Activated naive CD8-positive, alpha-beta T cell treated with anti-CD3 and anti-CD28 coated beads, Interleukin-2, amount 50 U/mL, for 24 hours (primary cell): ENCODE measurements at regions not wholly inside any gene's neighbourhood (a gene's known extent, or its start where the extent isn't known, plus 50 kb on each side); places are given as distances from the start of the nearest gene placed in this dataset.

Experiments
- ATAC-seq: fragments of 150-1000 bp; cut with Tn5 transposase; one replicate; pipeline ENCODE4 v1.10.0; 2021
- DNase-seq: peaks from one replicate; pipeline ENCODE4 v3.0.0; 2021
- H3K27ac Mint-ChIP-seq: one replicate; pipeline ENCODE4 v1.8.0; 2021; ENCODE audit warnings: mild to moderate bottlenecking, mixed read lengths
- H3K27me3 Mint-ChIP-seq: one replicate; pipeline ENCODE4 v1.8.0; 2021; ENCODE audit warnings: mixed read lengths
- H3K36me3 Mint-ChIP-seq: one replicate; pipeline ENCODE4 v1.8.0; 2021; ENCODE audit warnings: low read depth, mixed read lengths
- H3K4me1 Mint-ChIP-seq: one replicate; pipeline ENCODE4 v1.8.0; 2021; ENCODE audit warnings: mixed read lengths
- H3K4me3 Mint-ChIP-seq: one replicate; pipeline ENCODE4 v1.8.0; 2021; ENCODE audit warnings: mild to moderate bottlenecking, moderate library complexity, mixed read lengths
- H3K9me3 Mint-ChIP-seq: one replicate; pipeline ENCODE4 v1.8.0; 2021; ENCODE audit warnings: mixed read lengths

DNA sequence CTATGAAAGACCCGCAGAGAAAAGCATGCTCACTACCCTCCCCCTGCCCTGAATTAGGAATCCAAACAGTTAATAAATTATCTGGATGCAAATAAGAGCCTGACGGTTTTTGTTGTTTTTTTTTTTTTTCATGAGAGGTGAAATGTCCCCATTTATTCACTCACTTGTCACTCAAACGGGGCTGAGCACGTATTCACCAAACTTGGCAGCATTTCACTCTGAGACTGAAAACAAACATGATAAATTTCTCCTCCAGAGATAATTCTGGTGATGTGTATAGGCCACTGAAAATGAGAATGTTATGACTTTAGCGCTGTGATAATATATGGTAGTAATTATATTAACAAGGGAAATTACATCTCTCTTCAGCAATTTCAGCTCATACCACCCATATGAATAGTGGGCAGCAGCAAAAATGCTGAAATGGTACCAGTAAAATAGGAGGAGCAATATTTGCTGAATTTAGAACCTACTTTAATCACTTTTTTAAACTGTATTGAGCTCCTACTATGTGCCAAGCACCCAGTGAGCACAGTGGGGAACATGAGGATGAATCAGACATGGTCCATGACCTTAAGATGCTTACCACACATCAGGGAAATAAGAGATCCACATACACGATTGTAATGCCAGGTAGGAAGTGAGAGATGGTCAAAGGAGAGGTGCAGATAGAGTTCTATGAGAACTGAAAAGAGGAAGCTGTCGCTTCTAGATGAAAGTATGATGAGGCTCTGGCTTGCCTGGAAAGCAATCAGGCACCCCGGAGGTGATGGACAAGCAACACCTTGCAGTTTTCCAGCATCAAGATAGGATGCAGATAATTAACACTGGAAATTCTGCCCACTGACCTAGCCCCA lies 286.5 kb upstream of the TMPO start:
- no peak overlapping the region for H3K4me3 Mint-ChIP-seq
- H3K27me3 Mint-ChIP-seq: no peaks in the 10 kb centered on the region
- no peaks in the 10 kb centered on the region for H3K36me3 Mint-ChIP-seq
- no peaks in the 10 kb centered on the region for H3K9me3 Mint-ChIP-seq
- ATAC-seq (no peak), DNase-seq (no peak)
- no peaks in the 10 kb centered on the region for H3K4me1 Mint-ChIP-seq
- no peak overlapping the region for H3K27ac Mint-ChIP-seq

DNA sequence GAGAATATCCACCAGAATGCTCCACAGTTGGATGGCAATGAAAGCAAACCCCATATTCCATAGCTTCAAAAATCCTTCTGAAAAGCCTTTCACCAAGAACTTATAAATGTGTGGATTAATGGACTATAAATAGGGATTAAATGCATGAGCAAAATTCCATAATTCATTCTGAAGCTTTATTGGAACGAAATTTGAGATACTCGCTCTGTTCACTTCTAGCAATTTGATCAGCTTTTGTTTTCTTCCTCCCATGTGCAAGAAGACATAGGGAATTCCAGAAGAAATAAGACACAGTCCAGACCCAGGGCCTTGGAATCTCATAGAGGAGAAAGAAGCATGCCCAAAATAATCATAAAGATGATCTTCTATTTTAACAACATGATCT lies 285.9 kb upstream of the TMPO start:
- no peak overlapping the region for H3K27ac Mint-ChIP-seq
- no peaks in the 10 kb centered on the region for H3K36me3 Mint-ChIP-seq
- H3K27me3 Mint-ChIP-seq: no peaks in the 10 kb centered on the region
- DNase-seq (no peak), ATAC-seq (no peak)
- H3K4me1 Mint-ChIP-seq: no peaks in the 10 kb centered on the region
- no peaks in the 10 kb centered on the region for H3K9me3 Mint-ChIP-seq
- H3K4me3 Mint-ChIP-seq: no peak overlapping the region

DNA sequence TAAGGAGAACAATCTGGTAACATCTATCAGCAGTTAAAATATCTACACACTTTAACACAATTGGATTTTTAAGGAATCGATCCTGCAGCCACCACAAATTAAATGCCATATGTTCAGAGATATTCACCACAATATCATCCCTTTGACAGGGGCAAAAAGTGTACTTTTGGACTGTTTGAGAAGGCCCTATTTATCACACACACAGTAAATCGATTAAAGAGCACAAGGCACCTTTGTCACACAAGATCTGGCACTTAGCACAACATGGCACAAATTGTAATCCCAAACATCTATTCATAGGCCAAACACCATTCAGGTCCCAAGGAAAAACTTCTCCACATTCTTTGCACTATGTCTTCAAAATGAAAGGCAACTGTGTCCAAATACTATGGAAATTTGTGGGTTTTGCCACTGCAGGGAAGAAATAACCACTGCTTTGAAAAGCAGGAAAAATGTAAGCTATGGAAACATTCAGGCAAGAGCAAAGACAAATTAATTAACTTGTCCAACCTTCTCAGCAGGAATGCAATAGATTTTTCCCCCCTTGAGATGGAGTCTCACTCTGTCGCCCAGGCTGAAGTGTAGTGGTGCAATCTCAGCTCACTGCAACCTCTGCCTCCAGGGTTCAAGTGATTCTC lies 282.5 kb upstream of the TMPO start:
- Mint-ChIP-seq H3K27ac (no peak overlapping the region), H3K9me3 (peaks cover 5% of the 10 kb centered on the region), H3K4me1 (no peaks in the 10 kb centered on the region), H3K27me3 (no peaks in the 10 kb centered on the region), H3K36me3 (no peaks in the 10 kb centered on the region), H3K4me3 (no peak overlapping the region)
- DNase-seq (no peak), ATAC-seq (no peak)

DNA sequence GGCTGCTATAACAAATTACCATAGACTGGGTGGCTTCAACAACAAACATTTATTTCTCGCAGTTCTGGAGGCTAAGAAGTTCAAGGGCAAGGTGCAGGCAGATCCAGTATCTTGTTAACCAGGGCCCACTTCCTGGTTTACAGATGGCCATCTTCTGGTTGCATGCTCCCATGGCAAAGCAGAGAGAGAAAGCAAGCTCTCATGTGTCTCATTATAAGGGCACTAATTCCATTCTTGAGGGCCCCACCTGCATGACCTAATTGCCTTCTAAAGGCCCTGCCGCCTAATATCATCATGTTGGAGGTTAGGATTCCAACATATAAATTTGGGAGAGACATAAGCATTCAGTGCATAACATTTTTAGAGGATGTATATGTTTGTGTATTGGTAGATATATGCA lies 280.1 kb upstream of the TMPO start:
- Mint-ChIP-seq H3K4me1 (no peaks in the 10 kb centered on the region), H3K27ac (no peak overlapping the region), H3K27me3 (no peaks in the 10 kb centered on the region), H3K9me3 (peaks cover 5% of the 10 kb centered on the region), H3K36me3 (no peaks in the 10 kb centered on the region), H3K4me3 (no peak overlapping the region)
- ATAC-seq (no peak), DNase-seq (no peak)

DNA sequence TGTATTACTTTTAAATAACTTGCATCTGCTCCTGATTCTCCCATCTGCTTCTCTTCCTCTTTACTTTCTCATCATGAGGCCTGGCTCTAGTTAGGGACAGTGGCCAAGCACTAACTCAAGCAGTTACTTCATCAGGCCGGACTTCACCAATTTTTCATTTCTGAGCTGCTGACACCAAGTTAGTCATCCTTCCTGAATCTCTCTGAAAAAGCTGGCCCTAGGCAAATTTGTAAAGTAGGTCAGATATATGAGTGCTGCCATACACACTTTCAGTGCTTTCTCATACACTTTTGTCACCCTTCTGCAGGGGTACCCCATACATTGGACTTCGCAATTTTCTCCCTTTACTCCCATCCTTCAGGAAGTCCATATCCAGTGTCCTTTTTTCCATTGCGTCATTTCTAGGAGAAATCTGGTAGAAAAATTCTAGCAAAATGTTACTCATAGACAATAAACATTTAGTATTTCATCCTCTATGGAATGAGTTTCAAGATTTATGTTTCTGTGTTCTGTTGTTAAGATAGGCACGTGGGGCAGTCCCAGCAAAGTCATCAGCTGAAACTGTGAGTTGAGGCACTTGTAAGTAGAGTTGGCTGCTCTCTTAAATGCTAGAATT lies 276.8 kb upstream of the TMPO start:
- H3K36me3 Mint-ChIP-seq: no peaks in the 10 kb centered on the region
- H3K9me3 Mint-ChIP-seq: peaks cover 5% of the 10 kb centered on the region
- H3K4me1 Mint-ChIP-seq: no peaks in the 10 kb centered on the region
- no peaks in the 10 kb centered on the region for H3K27me3 Mint-ChIP-seq
- ATAC-seq (no peak), DNase-seq (no peak)
- no peak overlapping the region for H3K27ac Mint-ChIP-seq
- H3K4me3 Mint-ChIP-seq: no peak overlapping the region

DNA sequence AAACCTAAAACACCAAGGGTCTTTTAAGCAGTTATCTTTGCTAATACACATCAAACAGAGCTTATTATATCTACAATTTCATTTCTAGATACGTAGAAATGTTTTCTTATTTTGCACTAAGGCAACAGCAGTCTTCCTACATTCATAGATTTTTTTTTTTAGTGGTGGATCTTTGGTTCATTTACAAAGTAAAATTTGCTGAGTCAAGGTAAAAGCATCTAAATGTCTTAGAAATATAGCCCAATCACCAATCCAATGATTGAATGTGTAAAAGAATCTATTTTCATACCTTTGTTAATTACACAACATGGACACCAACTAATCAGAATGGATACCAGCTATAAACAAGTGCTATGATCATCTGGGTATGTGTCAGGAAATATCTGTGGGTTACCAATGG lies 272.2 kb upstream of the TMPO start:
- no peak for DNase-seq

DNA sequence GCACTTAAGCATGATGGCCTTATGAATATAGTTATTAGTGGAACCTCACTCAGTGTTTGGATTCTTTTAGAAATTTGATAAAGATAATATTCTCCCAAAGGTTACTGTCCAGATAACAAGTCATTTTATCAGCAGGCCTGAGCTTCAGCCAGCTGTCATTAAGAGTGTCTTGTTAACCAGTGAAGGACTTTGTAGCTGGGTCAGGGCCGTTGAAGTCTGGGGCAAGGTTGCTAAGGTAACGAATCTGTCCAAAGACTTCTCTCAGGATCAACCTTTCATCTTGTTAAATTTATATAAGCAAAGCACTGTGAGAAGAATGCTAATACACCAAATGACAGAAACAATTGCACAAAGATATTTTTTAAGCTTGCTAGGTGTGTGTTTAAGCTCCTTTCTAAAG lies 271.3 kb upstream of the TMPO start:
- H3K27ac Mint-ChIP-seq: no peak overlapping the region
- no peaks in the 10 kb centered on the region for H3K9me3 Mint-ChIP-seq
- no peak overlapping the region for H3K4me3 Mint-ChIP-seq
- no peaks in the 10 kb centered on the region for H3K36me3 Mint-ChIP-seq
- ATAC-seq: no peak
- DNase-seq: no peak
- H3K4me1 Mint-ChIP-seq: no peaks in the 10 kb centered on the region
- H3K27me3 Mint-ChIP-seq: no peaks in the 10 kb centered on the region

More for the DNA sequence above, 272.2 kb upstream of the TMPO start:
- Mint-ChIP-seq H3K9me3 (no peaks in the 10 kb centered on the region), H3K36me3 (no peaks in the 10 kb centered on the region), H3K27ac (no peak overlapping the region), H3K4me1 (no peaks in the 10 kb centered on the region), H3K27me3 (no peaks in the 10 kb centered on the region), H3K4me3 (no peak overlapping the region)
- ATAC-seq: no peak

DNA sequence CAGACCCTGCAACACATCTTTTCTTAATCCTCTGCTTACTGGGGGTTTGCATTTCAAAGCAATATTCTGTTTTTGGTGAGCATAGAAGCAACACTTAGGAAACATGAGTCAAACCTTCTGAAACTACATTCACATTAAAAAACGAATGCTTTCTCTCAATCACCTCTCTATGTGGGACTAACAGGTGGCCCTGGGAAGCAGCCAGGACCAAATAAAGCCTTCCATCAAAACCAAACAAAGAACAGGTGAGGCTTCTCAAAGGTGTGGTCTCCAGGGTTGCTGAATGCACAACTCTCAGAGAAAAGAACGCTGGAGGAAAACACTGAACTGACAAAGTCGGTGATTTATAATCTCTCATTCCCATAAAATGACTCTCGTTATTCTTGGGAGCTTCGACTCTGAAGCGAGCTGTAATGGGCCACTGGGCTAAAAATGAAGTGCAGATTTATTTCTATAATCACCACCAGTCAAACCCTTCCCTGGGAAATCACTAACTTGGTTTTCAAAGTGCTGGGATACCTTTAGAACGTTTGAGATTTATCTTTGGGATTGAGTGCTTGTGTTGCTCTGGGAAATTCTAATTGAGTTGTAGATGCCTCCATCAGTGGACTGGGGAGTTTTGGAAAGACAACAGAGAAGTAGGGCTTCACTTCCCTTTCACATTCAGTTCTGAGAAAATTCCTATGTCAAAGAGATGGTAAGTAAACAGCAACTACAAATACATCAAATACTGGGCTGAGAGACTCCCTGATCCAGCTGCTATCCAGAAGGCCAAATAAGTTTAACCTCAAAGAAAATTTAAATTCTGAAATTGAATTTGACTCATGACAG lies 262.0 kb upstream of the TMPO start:
- H3K4me1 Mint-ChIP-seq: no peaks in the 10 kb centered on the region
- H3K36me3 Mint-ChIP-seq: no peaks in the 10 kb centered on the region
- no peak overlapping the region for H3K4me3 Mint-ChIP-seq
- DNase-seq (no peak), ATAC-seq (no peak)
- no peaks in the 10 kb centered on the region for H3K9me3 Mint-ChIP-seq
- no peaks in the 10 kb centered on the region for H3K27me3 Mint-ChIP-seq
- no peak overlapping the region for H3K27ac Mint-ChIP-seq

DNA sequence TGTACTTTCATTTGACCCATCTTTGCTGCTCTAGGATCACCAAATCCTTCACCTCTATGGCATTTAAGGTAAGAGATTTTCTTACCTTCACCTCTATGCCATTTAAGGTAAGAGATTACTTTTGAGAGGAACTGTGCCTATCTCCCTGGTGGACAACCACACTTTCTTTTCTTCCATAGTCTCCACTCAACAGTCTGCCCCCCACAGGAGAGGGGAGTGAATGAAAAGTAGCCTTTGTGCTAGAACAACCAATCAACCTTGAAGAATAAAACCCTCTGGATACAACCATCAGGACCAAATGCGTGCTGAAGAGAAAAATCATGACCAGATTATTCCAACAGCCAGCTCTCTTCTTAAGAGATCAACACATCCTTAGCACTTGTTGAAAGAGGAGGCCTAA lies 258.6 kb upstream of the TMPO start:
- H3K9me3 Mint-ChIP-seq: no peaks in the 10 kb centered on the region
- peaks cover 2% of the 10 kb centered on the region for H3K27me3 Mint-ChIP-seq
- no peak for DNase-seq
- H3K36me3 Mint-ChIP-seq: no peaks in the 10 kb centered on the region
- H3K4me3 Mint-ChIP-seq: no peak overlapping the region
- H3K4me1 Mint-ChIP-seq: no peaks in the 10 kb centered on the region
- H3K27ac Mint-ChIP-seq: no peak overlapping the region
- ATAC-seq: no peak

DNA sequence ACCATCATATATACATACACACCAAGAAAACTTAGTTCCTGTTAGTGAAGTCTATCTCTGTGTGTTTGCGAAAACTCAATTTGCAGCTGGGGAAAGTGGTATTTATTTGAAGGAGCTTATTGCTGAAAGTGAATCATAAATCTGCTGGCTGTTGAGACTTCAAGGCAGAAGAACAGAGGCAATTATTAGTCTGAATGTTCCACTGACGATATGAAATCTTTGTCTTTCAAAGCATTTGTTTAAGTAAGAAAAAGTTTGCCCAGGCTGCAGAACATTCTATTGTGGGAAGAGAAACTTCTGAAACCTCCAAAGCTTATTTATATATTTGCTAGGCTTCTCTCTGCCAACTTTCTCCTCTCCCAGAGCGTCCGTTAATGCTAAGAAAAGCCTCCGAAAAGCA lies 255.7 kb upstream of the TMPO start:
- Mint-ChIP-seq H3K27me3 (peaks cover 2% of the 10 kb centered on the region), H3K4me1 (no peaks in the 10 kb centered on the region), H3K27ac (no peak overlapping the region), H3K4me3 (no peak overlapping the region), H3K9me3 (no peaks in the 10 kb centered on the region), H3K36me3 (no peaks in the 10 kb centered on the region)
- DNase-seq (no peak), ATAC-seq (no peak)

DNA sequence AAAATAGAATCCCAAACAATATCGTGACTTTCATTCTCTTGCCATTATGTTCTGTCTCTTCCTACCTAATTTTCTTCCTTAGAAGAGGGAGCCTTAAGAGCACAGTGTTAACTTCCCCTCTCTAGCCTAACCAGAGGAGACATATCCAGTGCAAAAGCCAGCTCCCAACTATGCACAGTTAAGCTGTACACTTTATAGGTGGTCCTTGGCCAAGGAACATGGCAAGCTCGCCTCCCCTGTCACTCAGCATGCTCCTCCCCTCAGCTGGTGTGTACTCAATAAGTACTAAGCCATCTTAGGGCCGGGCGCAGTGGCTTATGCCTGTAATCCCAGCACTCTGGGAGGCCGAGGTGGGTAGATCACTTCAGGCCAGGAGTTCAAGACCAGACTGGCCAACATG lies 255.1 kb upstream of the TMPO start:
- ATAC-seq: no peak
- Mint-ChIP-seq H3K9me3 (no peaks in the 10 kb centered on the region), H3K27me3 (peaks cover 2% of the 10 kb centered on the region), H3K36me3 (no peaks in the 10 kb centered on the region), H3K4me3 (no peak overlapping the region), H3K4me1 (no peaks in the 10 kb centered on the region), H3K27ac (no peak overlapping the region)
- no peak for DNase-seq

DNA sequence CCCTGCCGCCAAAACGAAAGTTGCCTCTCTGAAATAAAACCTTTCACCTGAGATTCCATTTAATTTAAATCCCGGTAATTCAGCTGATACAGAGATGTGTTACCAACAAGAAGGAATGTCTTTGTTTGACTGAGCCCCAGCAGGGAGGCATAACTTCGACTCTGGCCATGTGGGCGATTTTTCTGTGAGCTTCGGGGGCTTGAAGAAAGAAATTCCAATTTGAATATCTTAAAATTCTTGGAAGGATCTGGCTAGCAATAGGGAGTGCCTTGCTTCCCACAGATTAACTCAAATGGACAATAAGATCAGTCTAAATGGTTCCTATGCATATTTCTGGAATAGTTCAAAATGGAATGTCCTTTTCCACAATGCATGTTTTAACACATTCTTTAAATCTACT lies 252.5 kb upstream of the TMPO start:
- Mint-ChIP-seq H3K4me1 (no peaks in the 10 kb centered on the region), H3K27ac (no peak overlapping the region), H3K27me3 (peaks cover 6% of the 10 kb centered on the region), H3K36me3 (no peaks in the 10 kb centered on the region), H3K9me3 (peaks cover 9% of the 10 kb centered on the region), H3K4me3 (no peak overlapping the region)
- DNase-seq: no peak
- ATAC-seq: no peak

DNA sequence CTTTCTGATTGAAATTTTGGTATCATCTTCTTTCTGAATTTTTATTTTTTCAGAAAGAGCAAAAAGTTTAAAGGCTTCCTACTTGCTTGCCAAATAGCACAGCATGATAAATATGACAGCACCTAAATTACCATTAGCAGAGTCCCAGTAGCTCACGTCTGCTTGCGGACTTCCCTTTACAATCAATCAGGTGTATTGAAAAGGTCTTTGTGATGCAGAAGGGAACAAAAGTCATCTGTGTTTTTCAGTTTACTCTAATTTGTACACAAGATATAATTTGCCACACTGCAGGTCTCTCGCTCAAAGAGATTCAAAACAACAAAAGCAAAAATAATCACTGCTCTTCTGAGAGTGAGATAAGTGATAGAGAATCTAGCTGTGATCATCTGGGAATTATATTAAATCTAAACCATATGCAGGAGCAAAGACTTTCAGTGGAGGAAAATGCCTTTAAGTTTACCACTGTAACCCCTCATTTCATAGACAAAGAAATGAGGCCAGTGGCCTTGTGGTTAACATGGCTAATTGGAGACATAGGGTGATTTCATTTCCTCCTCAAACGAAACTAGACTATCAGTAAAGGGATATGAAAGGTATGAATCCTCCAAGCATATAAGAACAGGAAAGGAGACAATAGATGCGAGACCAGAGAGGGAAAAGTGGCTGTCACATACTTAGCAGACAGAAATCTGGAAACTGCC lies 240.8 kb upstream of the TMPO start:
- H3K9me3 Mint-ChIP-seq: no peaks in the 10 kb centered on the region
- H3K27me3 Mint-ChIP-seq: no peaks in the 10 kb centered on the region
- DNase-seq (no peak), ATAC-seq (no peak)
- no peak overlapping the region for H3K27ac Mint-ChIP-seq
- no peaks in the 10 kb centered on the region for H3K36me3 Mint-ChIP-seq
- no peaks in the 10 kb centered on the region for H3K4me1 Mint-ChIP-seq
- H3K4me3 Mint-ChIP-seq: no peak overlapping the region

DNA sequence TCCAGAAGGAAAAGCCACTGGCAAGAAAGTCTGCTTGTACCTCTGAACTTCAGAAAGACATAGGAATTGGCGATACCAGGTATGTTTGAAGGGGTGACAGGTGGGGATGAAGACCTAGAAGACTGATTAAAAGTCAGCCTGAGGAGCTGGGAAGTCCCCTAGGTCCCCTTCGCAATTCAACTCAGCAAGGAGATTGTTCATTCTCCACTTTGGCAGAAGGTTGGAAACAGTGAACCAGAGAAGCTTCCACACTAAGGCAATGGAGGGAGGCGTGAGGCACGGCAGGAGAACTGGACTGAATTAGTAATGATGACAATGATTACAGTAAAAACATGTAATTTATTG lies 240.3 kb upstream of the TMPO start:
- H3K27ac Mint-ChIP-seq: no peak overlapping the region
- H3K36me3 Mint-ChIP-seq: no peaks in the 10 kb centered on the region
- no peaks in the 10 kb centered on the region for H3K9me3 Mint-ChIP-seq
- ATAC-seq: no peak
- no peaks in the 10 kb centered on the region for H3K27me3 Mint-ChIP-seq
- H3K4me1 Mint-ChIP-seq: no peaks in the 10 kb centered on the region
- no peak for DNase-seq
- no peak overlapping the region for H3K4me3 Mint-ChIP-seq
